NCI-H1092 treated with DMSO at 0.1 percent for 48 hours (cell line): ENCODE measurements at regions not wholly inside any gene's neighbourhood (a gene's known extent, or its start where the extent isn't known, plus 50 kb on each side); places are given as distances from the start of the nearest gene placed in this dataset.
A peak's percentile ranks its signal among the peaks of the same experiment; 100 is the strongest.

Source experiments
- DNase-seq: peaks from one replicate; lab custom pipeline; 2025; lab: John Stamatoyannopoulos, UW

- DNase-seq = no peak
Measured at GRCh38 chr3:124542214-124542869, 187.9 kb upstream of the UMPS start.

- no peak for DNase-seq
Measured at GRCh38 chr3:124545891-124546290, 184.4 kb upstream of the UMPS start.

- DNase-seq = peak; percentile 63
Measured at GRCh38 chr3:124552224-124552623, 178.0 kb upstream of the UMPS start.

GRCh38 chr3:124553178-124553577, 177.1 kb upstream of the UMPS start:
- no peak for DNase-seq

GRCh38 chr3:124556636-124557035, 173.6 kb upstream of the UMPS start:
- no peak for DNase-seq

- DNase-seq = peak; percentile 82
Measured at GRCh38 chr3:124557433-124558232, 172.6 kb upstream of the UMPS start.

- peak; percentile 89 for DNase-seq
Measured at GRCh38 chr3:124558991-124559845, 171.0 kb upstream of the UMPS start.

GRCh38 chr3:124559846-124560574, 170.2 kb upstream of the UMPS start:
- peak; percentile 64 for DNase-seq

- DNase-seq = no peak
Measured at GRCh38 chr3:124560666-124561215, 169.5 kb upstream of the UMPS start.

GRCh38 chr3:124562769-124563168, 167.5 kb upstream of the UMPS start:
- DNase-seq = no peak

GRCh38 chr3:124563376-124563775, 166.9 kb upstream of the UMPS start:
- DNase-seq = no peak

- DNase-seq = peak; percentile 64
Measured at GRCh38 chr3:124565013-124565412, 165.2 kb upstream of the UMPS start.

- no peak for DNase-seq
Measured at GRCh38 chr3:124565551-124565950, 164.7 kb upstream of the UMPS start.

- no peak for DNase-seq
Measured at GRCh38 chr3:124566701-124567100, 163.6 kb upstream of the UMPS start.

- DNase-seq = no peak
Measured at GRCh38 chr3:124567179-124567578, 163.1 kb upstream of the UMPS start.

GRCh38 chr3:124569761-124570160, 160.5 kb upstream of the UMPS start:
- no peak for DNase-seq

GRCh38 chr3:124570232-124570631, 160.0 kb upstream of the UMPS start:
- DNase-seq = no peak

GRCh38 chr3:124572851-124573405, 157.3 kb upstream of the UMPS start:
- no peak for DNase-seq

- DNase-seq = no peak
Measured at GRCh38 chr3:124574012-124574411, 156.2 kb upstream of the UMPS start.

GRCh38 chr3:124576565-124577493, 153.4 kb upstream of the UMPS start:
- no peak for DNase-seq
